ENCODE measurements at regions not wholly inside any gene's neighbourhood (a gene's known extent, or its start where the extent isn't known, plus 50 kb on each side); places are given as distances from the start of the nearest gene placed in this dataset.
A peak's percentile ranks its signal among the peaks of the same experiment; 100 is the strongest.

- H3K9me3 ChIP-seq (ENCODE audit: control insufficient read depth in 2 of 2, low read length in 2 of 2): no peaks in the 10 kb centered on the region
- no peak overlapping the region for H3K4me3 ChIP-seq (ENCODE audit: low read length in 2 of 2)
- no peaks in the 10 kb centered on the region for H3K4me1 ChIP-seq (ENCODE audit: control insufficient read depth, insufficient read depth, low read length)
- H3K36me3 ChIP-seq (ENCODE audit: control insufficient read depth in 2 of 2, insufficient read depth in 2 of 2, low read length in 2 of 2): no peaks in the 10 kb centered on the region
- H3K27me3 ChIP-seq (ENCODE audit: control insufficient read depth in 1 of 2, insufficient read depth in 2 of 2, low read length in 2 of 2): no peaks in the 10 kb centered on the region
- no peak overlapping the region for H3K27ac ChIP-seq (ENCODE audit: low read length)
- no peak overlapping the region for H3K9ac ChIP-seq (ENCODE audit: low read length in 2 of 2)
These were observed 678.5 kb downstream of the USP25 start for GRCh38 chr21:16408280-16408679.

GRCh38 chr21:16409352-16409751 lies 679.6 kb downstream of the USP25 start:
- Histone ChIP-seq H3K27me3 (ENCODE audit: control insufficient read depth in 1 of 2, insufficient read depth in 2 of 2, low read length in 2 of 2) (no peaks in the 10 kb centered on the region), H3K4me3 (ENCODE audit: low read length in 2 of 2) (no peak overlapping the region), H3K36me3 (ENCODE audit: control insufficient read depth in 2 of 2, insufficient read depth in 2 of 2, low read length in 2 of 2) (no peaks in the 10 kb centered on the region), H3K4me1 (ENCODE audit: control insufficient read depth, insufficient read depth, low read length) (no peaks in the 10 kb centered on the region), H3K9ac (ENCODE audit: low read length in 2 of 2) (no peak overlapping the region), H3K27ac (ENCODE audit: low read length) (no peak overlapping the region), H3K9me3 (ENCODE audit: control insufficient read depth in 2 of 2, low read length in 2 of 2) (no peaks in the 10 kb centered on the region)

GRCh38 chr21:16418226-16418625 lies 688.4 kb downstream of the USP25 start:
- no peaks in the 10 kb centered on the region for H3K9me3 ChIP-seq (ENCODE audit: control insufficient read depth in 2 of 2, low read length in 2 of 2)
- peaks cover 5% of the 10 kb centered on the region for H3K4me1 ChIP-seq (ENCODE audit: control insufficient read depth, insufficient read depth, low read length)
- H3K36me3 ChIP-seq (ENCODE audit: control insufficient read depth in 2 of 2, insufficient read depth in 2 of 2, low read length in 2 of 2): no peaks in the 10 kb centered on the region
- H3K27ac ChIP-seq (ENCODE audit: low read length): no peak overlapping the region
- peak overlapping the region in 1 of 2 donors; percentile 23 for H3K4me3 ChIP-seq (ENCODE audit: low read length in 2 of 2)
- H3K27me3 ChIP-seq (ENCODE audit: control insufficient read depth in 1 of 2, insufficient read depth in 2 of 2, low read length in 2 of 2): no peaks in the 10 kb centered on the region
- H3K9ac ChIP-seq (ENCODE audit: low read length in 2 of 2): no peak overlapping the region

GRCh38 chr21:16418642-16419041 lies 688.9 kb downstream of the USP25 start:
- Histone ChIP-seq H3K9ac (ENCODE audit: low read length in 2 of 2) (no peak overlapping the region), H3K27me3 (ENCODE audit: control insufficient read depth in 1 of 2, insufficient read depth in 2 of 2, low read length in 2 of 2) (no peaks in the 10 kb centered on the region), H3K4me1 (ENCODE audit: control insufficient read depth, insufficient read depth, low read length) (peaks cover 5% of the 10 kb centered on the region), H3K27ac (ENCODE audit: low read length) (peak overlapping the region; percentile 1), H3K9me3 (ENCODE audit: control insufficient read depth in 2 of 2, low read length in 2 of 2) (no peaks in the 10 kb centered on the region), H3K36me3 (ENCODE audit: control insufficient read depth in 2 of 2, insufficient read depth in 2 of 2, low read length in 2 of 2) (no peaks in the 10 kb centered on the region), H3K4me3 (ENCODE audit: low read length in 2 of 2) (peak overlapping the region; percentile 23 to 61)

GRCh38 chr21:16419188-16419921 lies 689.6 kb downstream of the USP25 start:
- H3K9ac ChIP-seq (ENCODE audit: low read length in 2 of 2): peak overlapping the region in 1 of 2 donors; percentile 13
- peak overlapping the region; percentile 18 to 61 for H3K4me3 ChIP-seq (ENCODE audit: low read length in 2 of 2)

GRCh38 chr21:16420031-16420724 lies 690.4 kb downstream of the USP25 start:
- peak overlapping the region; percentile 18 to 61 for H3K4me3 ChIP-seq (ENCODE audit: low read length in 2 of 2)
- H3K27ac ChIP-seq (ENCODE audit: low read length): no peak overlapping the region
- no peaks in the 10 kb centered on the region for H3K27me3 ChIP-seq (ENCODE audit: control insufficient read depth in 1 of 2, insufficient read depth in 2 of 2, low read length in 2 of 2)
- H3K4me1 ChIP-seq (ENCODE audit: control insufficient read depth, insufficient read depth, low read length): peaks cover 5% of the 10 kb centered on the region
- peak overlapping the region in 1 of 2 donors; percentile 31 for H3K9ac ChIP-seq (ENCODE audit: low read length in 2 of 2)
- no peaks in the 10 kb centered on the region for H3K9me3 ChIP-seq (ENCODE audit: control insufficient read depth in 2 of 2, low read length in 2 of 2)
- H3K36me3 ChIP-seq (ENCODE audit: control insufficient read depth in 2 of 2, insufficient read depth in 2 of 2, low read length in 2 of 2): no peaks in the 10 kb centered on the region

More at GRCh38 chr21:16419188-16419921, 689.6 kb downstream of the USP25 start:
- Histone ChIP-seq H3K36me3 (ENCODE audit: control insufficient read depth in 2 of 2, insufficient read depth in 2 of 2, low read length in 2 of 2) (no peaks in the 10 kb centered on the region), H3K27me3 (ENCODE audit: control insufficient read depth in 1 of 2, insufficient read depth in 2 of 2, low read length in 2 of 2) (no peaks in the 10 kb centered on the region), H3K27ac (ENCODE audit: low read length) (peak overlapping the region; percentile 1), H3K9me3 (ENCODE audit: control insufficient read depth in 2 of 2, low read length in 2 of 2) (no peaks in the 10 kb centered on the region), H3K4me1 (ENCODE audit: control insufficient read depth, insufficient read depth, low read length) (peaks cover 5% of the 10 kb centered on the region)

- peak overlapping the region in 1 of 2 donors; percentile 31 for H3K9ac ChIP-seq (ENCODE audit: low read length in 2 of 2)
- peak overlapping the region in 1 of 2 donors; percentile 61 for H3K4me3 ChIP-seq (ENCODE audit: low read length in 2 of 2)
- no peaks in the 10 kb centered on the region for H3K36me3 ChIP-seq (ENCODE audit: control insufficient read depth in 2 of 2, insufficient read depth in 2 of 2, low read length in 2 of 2)
- H3K4me1 ChIP-seq (ENCODE audit: control insufficient read depth, insufficient read depth, low read length): peaks cover 5% of the 10 kb centered on the region
- no peak overlapping the region for H3K27ac ChIP-seq (ENCODE audit: low read length)
- no peaks in the 10 kb centered on the region for H3K27me3 ChIP-seq (ENCODE audit: control insufficient read depth in 1 of 2, insufficient read depth in 2 of 2, low read length in 2 of 2)
- no peaks in the 10 kb centered on the region for H3K9me3 ChIP-seq (ENCODE audit: control insufficient read depth in 2 of 2, low read length in 2 of 2)
These were observed 691.2 kb downstream of the USP25 start for GRCh38 chr21:16421007-16421406.

- no peak overlapping the region for H3K4me3 ChIP-seq (ENCODE audit: low read length in 2 of 2)
- no peak overlapping the region for H3K27ac ChIP-seq (ENCODE audit: low read length)
- no peak overlapping the region for H3K9ac ChIP-seq (ENCODE audit: low read length in 2 of 2)
- peaks cover 5% of the 10 kb centered on the region for H3K4me1 ChIP-seq (ENCODE audit: control insufficient read depth, insufficient read depth, low read length)
- H3K27me3 ChIP-seq (ENCODE audit: control insufficient read depth in 1 of 2, insufficient read depth in 2 of 2, low read length in 2 of 2): no peaks in the 10 kb centered on the region
- no peaks in the 10 kb centered on the region for H3K9me3 ChIP-seq (ENCODE audit: control insufficient read depth in 2 of 2, low read length in 2 of 2)
- H3K36me3 ChIP-seq (ENCODE audit: control insufficient read depth in 2 of 2, insufficient read depth in 2 of 2, low read length in 2 of 2): no peaks in the 10 kb centered on the region
These were observed 692.2 kb downstream of the USP25 start for GRCh38 chr21:16421965-16422364.

- no peaks in the 10 kb centered on the region for H3K36me3 ChIP-seq (ENCODE audit: control insufficient read depth in 2 of 2, insufficient read depth in 2 of 2, low read length in 2 of 2)
- peaks cover 5% of the 10 kb centered on the region for H3K4me1 ChIP-seq (ENCODE audit: control insufficient read depth, insufficient read depth, low read length)
- no peak overlapping the region for H3K4me3 ChIP-seq (ENCODE audit: low read length in 2 of 2)
- no peak overlapping the region for H3K27ac ChIP-seq (ENCODE audit: low read length)
- H3K9me3 ChIP-seq (ENCODE audit: control insufficient read depth in 2 of 2, low read length in 2 of 2): no peaks in the 10 kb centered on the region
- H3K9ac ChIP-seq (ENCODE audit: low read length in 2 of 2): no peak overlapping the region
- no peaks in the 10 kb centered on the region for H3K27me3 ChIP-seq (ENCODE audit: control insufficient read depth in 1 of 2, insufficient read depth in 2 of 2, low read length in 2 of 2)
These were observed 692.9 kb downstream of the USP25 start for GRCh38 chr21:16422702-16423101.

GRCh38 chr21:16423921-16424320 lies 694.1 kb downstream of the USP25 start:
- Histone ChIP-seq H3K4me3 (ENCODE audit: low read length in 2 of 2) (peak overlapping the region; percentile 21 to 47), H3K4me1 (ENCODE audit: control insufficient read depth, insufficient read depth, low read length) (no peaks in the 10 kb centered on the region), H3K27ac (ENCODE audit: low read length) (no peak overlapping the region), H3K9me3 (ENCODE audit: control insufficient read depth in 2 of 2, low read length in 2 of 2) (no peaks in the 10 kb centered on the region), H3K9ac (ENCODE audit: low read length in 2 of 2) (peak overlapping the region in 1 of 2 donors; percentile 34), H3K27me3 (ENCODE audit: control insufficient read depth in 1 of 2, insufficient read depth in 2 of 2, low read length in 2 of 2) (no peaks in the 10 kb centered on the region), H3K36me3 (ENCODE audit: control insufficient read depth in 2 of 2, insufficient read depth in 2 of 2, low read length in 2 of 2) (no peaks in the 10 kb centered on the region)

- H3K4me3 ChIP-seq (ENCODE audit: low read length in 2 of 2): peak overlapping the region; percentile 21 to 47
- no peaks in the 10 kb centered on the region for H3K36me3 ChIP-seq (ENCODE audit: control insufficient read depth in 2 of 2, insufficient read depth in 2 of 2, low read length in 2 of 2)
- no peaks in the 10 kb centered on the region for H3K27me3 ChIP-seq (ENCODE audit: control insufficient read depth in 1 of 2, insufficient read depth in 2 of 2, low read length in 2 of 2)
- H3K9ac ChIP-seq (ENCODE audit: low read length in 2 of 2): peak overlapping the region; percentile 22 to 34
- H3K9me3 ChIP-seq (ENCODE audit: control insufficient read depth in 2 of 2, low read length in 2 of 2): no peaks in the 10 kb centered on the region
- no peak overlapping the region for H3K27ac ChIP-seq (ENCODE audit: low read length)
- no peaks in the 10 kb centered on the region for H3K4me1 ChIP-seq (ENCODE audit: control insufficient read depth, insufficient read depth, low read length)
These were observed 694.6 kb downstream of the USP25 start for GRCh38 chr21:16424331-16424751.
